Uterus (tissue), 2 donors: ENCODE measurements at regions not wholly inside any gene's neighbourhood (a gene's known extent, or its start where the extent isn't known, plus 50 kb on each side); places are given as distances from the start of the nearest gene placed in this dataset.

Source experiments
- CTCF ChIP-seq, 4 experiments: fragments of 200-600 bp in 2 of 4; fragments of 450-650 bp in 2 of 4; sonication (generic) in 2 of 4; IDR thresholded peaks; one replicate each; pipeline ENCODE4 v1.5.1; 2016 to 2019; ENCODE audit warnings: antibody characterized with exemption in 4 of 4, mild to moderate bottlenecking in 2 of 4, moderate library complexity in 1 of 4
- POLR2A ChIP-seq, 2 donors: fragments of 450-650 bp; IDR thresholded peaks; one replicate each; pipeline ENCODE4 v1.6.1; 2016; ENCODE audit warnings: antibody characterized with exemption in 2 of 2, mild to moderate bottlenecking in 1 of 2, moderate library complexity in 1 of 2

GRCh38 chr10:124319926-124320391 lies 98.8 kb downstream of the OAT start:
- TF ChIP-seq CTCF (IDR thresholded peaks at IDR 0.05) (no peak), POLR2A (IDR thresholded peaks at IDR 0.05) (no peak)
